Astrocyte (in vitro differentiated cells and primary cell): ENCODE measurements at regions not wholly inside any gene's neighbourhood (a gene's known extent, or its start where the extent isn't known, plus 50 kb on each side); places are given as distances from the start of the nearest gene placed in this dataset.

ENCODE experiments used
- DNase-seq: peaks from one replicate; pipeline ENCODE4 v3.0.0-alpha.2; 2010; ENCODE audit warnings: low read depth
- FAIRE-seq: peaks from 2 replicates; lab custom pipeline; 2011; peaks lifted over from hg19 to GRCh38; lab: Jason Lieb, UNC
- H2AFZ ChIP-seq: 2 replicates; pipeline ENCODE4 v1.6.0; 2012; ENCODE audit warnings: low read depth, low read length, inconsistent platforms
- H3K27ac ChIP-seq: 2 replicates; pipeline ENCODE4 v1.5.1; 2011; ENCODE audit warnings: low read depth, low read length, inconsistent platforms
- H3K27me3 ChIP-seq: 2 replicates; pipeline ENCODE4 v1.6.0; 2011; ENCODE audit warnings: low read length, inconsistent platforms; ENCODE audit not compliant: insufficient read depth
- H3K36me3 ChIP-seq: 2 replicates; pipeline ENCODE4 v1.5.1; 2011; ENCODE audit warnings: low read length, inconsistent platforms; ENCODE audit not compliant: insufficient read depth
- H3K4me1 ChIP-seq: 2 replicates; pipeline ENCODE4 v1.5.1; 2011; ENCODE audit warnings: low read length, inconsistent platforms; ENCODE audit not compliant: insufficient read depth
- H3K4me2 ChIP-seq: 2 replicates; pipeline ENCODE4 v1.6.0; 2012; ENCODE audit warnings: low read length, inconsistent platforms
- H3K4me3 ChIP-seq: 2 replicates; pipeline ENCODE4 v1.5.1; 2011; ENCODE audit warnings: low read depth, mild to moderate bottlenecking, low read length, inconsistent platforms; ENCODE audit not compliant: insufficient read depth
- H3K79me2 ChIP-seq: 2 replicates; pipeline ENCODE4 v1.6.0; 2012; ENCODE audit warnings: mild to moderate bottlenecking, low read length, inconsistent platforms; ENCODE audit not compliant: insufficient read depth
- H3K9ac ChIP-seq: 2 replicates; pipeline ENCODE4 v1.6.0; 2012; ENCODE audit warnings: mild to moderate bottlenecking, low read length, inconsistent platforms
- H3K9me3 ChIP-seq: 2 replicates; pipeline ENCODE4 v1.5.1; 2012; ENCODE audit warnings: low read depth, mild to moderate bottlenecking, low read length, inconsistent platforms; ENCODE audit not compliant: insufficient read depth
- H4K20me1 ChIP-seq: 2 replicates; pipeline ENCODE4 v1.6.0; 2012; ENCODE audit warnings: low read length, inconsistent platforms; ENCODE audit not compliant: insufficient read depth
- H3K27ac Mint-ChIP-seq: one replicate; pipeline ENCODE4 v1.8.0; 2021; ENCODE audit warnings: mild to moderate bottlenecking, mixed read lengths; ENCODE audit not compliant: unreplicated experiment
- H3K27me3 Mint-ChIP-seq: one replicate; pipeline ENCODE4 v1.8.0; 2021; ENCODE audit warnings: low read depth, mixed read lengths; ENCODE audit not compliant: unreplicated experiment
- H3K36me3 Mint-ChIP-seq: one replicate; pipeline ENCODE4 v1.8.0; 2021; ENCODE audit warnings: low read depth, mixed read lengths; ENCODE audit not compliant: unreplicated experiment
- H3K4me1 Mint-ChIP-seq: one replicate; pipeline ENCODE4 v1.8.0; 2021; ENCODE audit warnings: low read depth, mixed read lengths; ENCODE audit not compliant: unreplicated experiment
- H3K4me3 Mint-ChIP-seq: one replicate; pipeline ENCODE4 v1.8.0; 2021; ENCODE audit warnings: mild to moderate bottlenecking, moderate library complexity, mixed read lengths; ENCODE audit not compliant: unreplicated experiment
- H3K9me3 Mint-ChIP-seq: one replicate; pipeline ENCODE4 v1.8.0; 2021; ENCODE audit warnings: mild to moderate bottlenecking, mixed read lengths; ENCODE audit not compliant: unreplicated experiment
- EZH2 ChIP-seq: IDR thresholded peaks from 2 replicates; pipeline ENCODE4 v1.6.1; 2012; ENCODE audit warnings: mild to moderate bottlenecking, low read length, inconsistent platforms; ENCODE audit not compliant: insufficient read depth
- TF ChIP-seq, protein P1 (sequence below): IDR thresholded peaks from 2 replicates; pipeline ENCODE4 v1.5.1; 2011; ENCODE audit warnings: low read depth, mild to moderate bottlenecking, inconsistent platforms, low read length, moderate library complexity; ENCODE audit not compliant: insufficient read depth

DNA sequence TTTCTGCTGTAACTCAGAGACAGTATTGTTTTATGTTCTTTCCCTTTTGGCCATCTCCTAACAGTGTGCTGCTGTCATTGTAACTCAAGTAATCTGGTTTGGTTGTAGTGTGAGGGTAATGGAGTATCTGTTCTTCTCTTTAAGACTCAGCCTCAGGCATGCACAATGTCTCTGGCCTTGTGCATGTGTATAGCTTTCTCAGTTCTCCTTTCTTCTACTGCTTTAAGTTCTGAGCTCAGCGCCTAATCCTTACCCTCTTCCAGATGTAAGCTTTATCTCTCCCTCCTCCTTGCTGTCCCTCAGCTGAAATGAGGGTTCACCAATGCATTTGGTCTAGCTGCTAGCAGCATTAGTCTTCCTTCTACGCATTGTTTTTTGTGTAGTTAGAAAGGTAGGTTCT is 1420.4 kb upstream of the PRMT6 start:
- Histone ChIP-seq H4K20me1 (no peaks in the 10 kb centered on the region), H3K4me2 (no peak overlapping the region), H3K4me3 (no peak overlapping the region), H3K9me3 (no peaks in the 10 kb centered on the region), H3K36me3 (no peaks in the 10 kb centered on the region), H3K27me3 (no peaks in the 10 kb centered on the region), H2AFZ (no peak overlapping the region), H3K27ac (no peak overlapping the region), H3K4me1 (no peaks in the 10 kb centered on the region), H3K79me2 (no peaks in the 10 kb centered on the region), H3K9ac (no peak overlapping the region)
- no peak for FAIRE-seq
- DNase-seq, result no peak
- Mint-ChIP-seq H3K27ac (no peak overlapping the region), H3K9me3 (no peaks in the 10 kb centered on the region), H3K27me3 (no peaks in the 10 kb centered on the region), H3K36me3 (no peaks in the 10 kb centered on the region), H3K4me1 (no peaks in the 10 kb centered on the region), H3K4me3 (no peak overlapping the region)
- no peak for TF ChIP-seq EZH2
- TF ChIP-seq, protein P1, sequence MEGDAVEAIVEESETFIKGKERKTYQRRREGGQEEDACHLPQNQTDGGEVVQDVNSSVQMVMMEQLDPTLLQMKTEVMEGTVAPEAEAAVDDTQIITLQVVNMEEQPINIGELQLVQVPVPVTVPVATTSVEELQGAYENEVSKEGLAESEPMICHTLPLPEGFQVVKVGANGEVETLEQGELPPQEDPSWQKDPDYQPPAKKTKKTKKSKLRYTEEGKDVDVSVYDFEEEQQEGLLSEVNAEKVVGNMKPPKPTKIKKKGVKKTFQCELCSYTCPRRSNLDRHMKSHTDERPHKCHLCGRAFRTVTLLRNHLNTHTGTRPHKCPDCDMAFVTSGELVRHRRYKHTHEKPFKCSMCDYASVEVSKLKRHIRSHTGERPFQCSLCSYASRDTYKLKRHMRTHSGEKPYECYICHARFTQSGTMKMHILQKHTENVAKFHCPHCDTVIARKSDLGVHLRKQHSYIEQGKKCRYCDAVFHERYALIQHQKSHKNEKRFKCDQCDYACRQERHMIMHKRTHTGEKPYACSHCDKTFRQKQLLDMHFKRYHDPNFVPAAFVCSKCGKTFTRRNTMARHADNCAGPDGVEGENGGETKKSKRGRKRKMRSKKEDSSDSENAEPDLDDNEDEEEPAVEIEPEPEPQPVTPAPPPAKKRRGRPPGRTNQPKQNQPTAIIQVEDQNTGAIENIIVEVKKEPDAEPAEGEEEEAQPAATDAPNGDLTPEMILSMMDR, result no peak

GRCh38 chr1:105641407-105641806 is 1415.1 kb upstream of the PRMT6 start:
- no peaks in the 10 kb centered on the region for H3K36me3 Mint-ChIP-seq
- no peaks in the 10 kb centered on the region for H3K79me2 ChIP-seq
- H3K9ac ChIP-seq, result no peak overlapping the region
- H3K27me3 ChIP-seq, result no peaks in the 10 kb centered on the region
- no peak for DNase-seq
- H4K20me1 ChIP-seq, result no peaks in the 10 kb centered on the region
- no peaks in the 10 kb centered on the region for H3K36me3 ChIP-seq
- TF ChIP-seq, protein P1, result no peak
- TF ChIP-seq EZH2, result no peak
- H3K4me3 ChIP-seq, result no peak overlapping the region
- no peak overlapping the region for H3K4me2 ChIP-seq
- no peak overlapping the region for H2AFZ ChIP-seq
- no peaks in the 10 kb centered on the region for H3K9me3 Mint-ChIP-seq
- no peak overlapping the region for H3K27ac ChIP-seq
- H3K27me3 Mint-ChIP-seq, result no peaks in the 10 kb centered on the region
- no peaks in the 10 kb centered on the region for H3K4me1 ChIP-seq
- H3K9me3 ChIP-seq, result no peaks in the 10 kb centered on the region
- H3K27ac Mint-ChIP-seq, result no peak overlapping the region
- no peak overlapping the region for H3K4me3 Mint-ChIP-seq
- FAIRE-seq, result no peak
- no peaks in the 10 kb centered on the region for H3K4me1 Mint-ChIP-seq

DNA sequence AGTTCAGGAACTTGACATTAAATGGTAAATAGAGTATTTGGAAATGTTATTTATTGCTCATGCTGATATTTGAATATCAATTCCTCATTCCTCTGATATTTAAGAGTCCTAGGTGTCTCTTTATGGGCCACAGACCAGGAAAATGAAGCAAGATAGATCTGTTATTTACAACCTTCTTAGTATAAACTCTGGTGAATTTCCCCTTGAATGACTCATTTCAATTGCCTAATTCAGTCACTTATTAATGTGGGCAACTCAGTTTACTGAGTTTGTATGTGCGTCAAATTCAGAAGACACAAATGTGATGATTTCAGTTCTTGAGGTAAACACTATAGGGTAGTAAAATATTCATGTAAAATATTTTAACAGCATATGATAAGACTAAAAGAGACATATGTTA is 1404.4 kb upstream of the PRMT6 start:
- no peaks in the 10 kb centered on the region for H3K27me3 ChIP-seq
- Mint-ChIP-seq H3K4me1 (no peaks in the 10 kb centered on the region), H3K27ac (no peak overlapping the region), H3K9me3 (no peaks in the 10 kb centered on the region), H3K27me3 (no peaks in the 10 kb centered on the region), H3K4me3 (no peak overlapping the region), H3K36me3 (no peaks in the 10 kb centered on the region)
- H3K27ac ChIP-seq, result no peak overlapping the region
- no peaks in the 10 kb centered on the region for H3K79me2 ChIP-seq
- TF ChIP-seq EZH2, result no peak
- TF ChIP-seq, protein P1, result no peak
- H3K4me1 ChIP-seq, result no peaks in the 10 kb centered on the region
- H2AFZ ChIP-seq, result no peak overlapping the region
- no peak overlapping the region for H3K9ac ChIP-seq
- FAIRE-seq (no peak), DNase-seq (no peak)
- no peaks in the 10 kb centered on the region for H4K20me1 ChIP-seq
- no peaks in the 10 kb centered on the region for H3K36me3 ChIP-seq
- H3K4me2 ChIP-seq, result no peak overlapping the region
- H3K9me3 ChIP-seq, result no peaks in the 10 kb centered on the region
- H3K4me3 ChIP-seq, result no peak overlapping the region
